Hepatocyte (in vitro differentiated cells): ENCODE measurements at regions not wholly inside any gene's neighbourhood (a gene's known extent, or its start where the extent isn't known, plus 50 kb on each side); places are given as distances from the start of the nearest gene placed in this dataset.

Experiments
- CTCF ChIP-seq: fragments of 200-600 bp; sonication (generic); IDR thresholded peaks from 2 replicates; pipeline ENCODE4 v1.5.1; 2016; ENCODE audit warnings: antibody characterized with exemption, mild to moderate bottlenecking; ENCODE audit not compliant: poor library complexity
- EZH2 ChIP-seq: fragments of 200-600 bp; sonication (generic); IDR thresholded peaks from 2 replicates; pipeline ENCODE4 v1.6.1; 2016; ENCODE audit warnings: antibody characterized with exemption, mild to moderate bottlenecking, borderline replicate concordance
- EZH2phosphoT487 ChIP-seq: fragments of 200-600 bp; sonication (generic); IDR thresholded peaks from one replicate; pipeline ENCODE4 v1.6.1; 2018; ENCODE audit warnings: antibody characterized with exemption, mild to moderate bottlenecking, low read depth, moderate library complexity; ENCODE audit not compliant: unreplicated experiment, severe bottlenecking

- no peak for TF ChIP-seq CTCF
- no peak for TF ChIP-seq EZH2phosphoT487
- TF ChIP-seq EZH2, result no peak
Measured at GRCh38 chr10:30531751-30532530, 97.6 kb downstream of the LYZL2 start.
